ENCODE measurements at regions not wholly inside any gene's neighbourhood (a gene's known extent, or its start where the extent isn't known, plus 50 kb on each side); places are given as distances from the start of the nearest gene placed in this dataset.

DNA sequence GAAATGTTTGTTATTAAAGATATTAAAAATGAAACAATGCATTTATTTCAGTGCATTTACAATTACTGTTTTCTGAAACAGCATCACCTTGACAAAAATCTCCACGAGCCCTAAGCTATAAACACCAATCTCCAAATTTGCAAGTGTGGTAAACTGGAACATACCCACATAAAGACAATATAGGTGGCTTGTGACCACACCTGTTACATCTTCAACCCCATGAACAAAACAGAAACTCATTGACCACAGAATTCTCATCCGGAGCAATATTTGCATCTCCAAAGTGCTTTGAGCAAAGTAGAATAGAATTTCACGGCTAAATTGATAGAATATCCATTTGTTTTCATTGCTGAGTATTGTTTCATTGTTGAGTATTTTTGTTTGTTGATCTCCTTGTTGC, 375.2 kb upstream of the FLRT2 start:
- no peak for TF ChIP-seq POLR2A (IDR thresholded peaks at IDR 0.05)
- TF ChIP-seq, protein P1, sequence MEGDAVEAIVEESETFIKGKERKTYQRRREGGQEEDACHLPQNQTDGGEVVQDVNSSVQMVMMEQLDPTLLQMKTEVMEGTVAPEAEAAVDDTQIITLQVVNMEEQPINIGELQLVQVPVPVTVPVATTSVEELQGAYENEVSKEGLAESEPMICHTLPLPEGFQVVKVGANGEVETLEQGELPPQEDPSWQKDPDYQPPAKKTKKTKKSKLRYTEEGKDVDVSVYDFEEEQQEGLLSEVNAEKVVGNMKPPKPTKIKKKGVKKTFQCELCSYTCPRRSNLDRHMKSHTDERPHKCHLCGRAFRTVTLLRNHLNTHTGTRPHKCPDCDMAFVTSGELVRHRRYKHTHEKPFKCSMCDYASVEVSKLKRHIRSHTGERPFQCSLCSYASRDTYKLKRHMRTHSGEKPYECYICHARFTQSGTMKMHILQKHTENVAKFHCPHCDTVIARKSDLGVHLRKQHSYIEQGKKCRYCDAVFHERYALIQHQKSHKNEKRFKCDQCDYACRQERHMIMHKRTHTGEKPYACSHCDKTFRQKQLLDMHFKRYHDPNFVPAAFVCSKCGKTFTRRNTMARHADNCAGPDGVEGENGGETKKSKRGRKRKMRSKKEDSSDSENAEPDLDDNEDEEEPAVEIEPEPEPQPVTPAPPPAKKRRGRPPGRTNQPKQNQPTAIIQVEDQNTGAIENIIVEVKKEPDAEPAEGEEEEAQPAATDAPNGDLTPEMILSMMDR (IDR thresholded peaks at IDR 0.05): no peak
- no peak for TF ChIP-seq POLR2AphosphoS5 (IDR thresholded peaks at IDR 0.05)
